ENCODE measurements at regions not wholly inside any gene's neighbourhood (a gene's known extent, or its start where the extent isn't known, plus 50 kb on each side); places are given as distances from the start of the nearest gene placed in this dataset.

GRCh38 chr9:22580788-22581187 lies 134.2 kb downstream of the DMRTA1 start:
- Mint-ChIP-seq H3K36me3 (no peaks in the 10 kb centered on the region), H3K4me3 (no peak overlapping the region), H3K27me3 (ENCODE audit: low read depth) (no peaks in the 10 kb centered on the region), H3K27ac (no peak overlapping the region), H3K9me3 (peaks cover 26% of the 10 kb centered on the region), H3K4me1 (no peaks in the 10 kb centered on the region)
- no peak for DNase-seq (ENCODE audit: low spot score in 2 of 2, unreplicated experiment in 2 of 2)
- TF ChIP-seq CTCF (IDR thresholded peaks at IDR 0.05; ENCODE audit: unreplicated experiment), result no peak

GRCh38 chr9:22582221-22582620 lies 135.6 kb downstream of the DMRTA1 start:
- no peak for TF ChIP-seq CTCF (IDR thresholded peaks at IDR 0.05; ENCODE audit: unreplicated experiment)
- H3K27ac Mint-ChIP-seq, result no peak overlapping the region
- no peaks in the 10 kb centered on the region for H3K27me3 Mint-ChIP-seq (ENCODE audit: low read depth)
- H3K9me3 Mint-ChIP-seq, result peaks cover 22% of the 10 kb centered on the region
- DNase-seq (ENCODE audit: low spot score in 2 of 2, unreplicated experiment in 2 of 2), result no peak
- H3K36me3 Mint-ChIP-seq, result no peaks in the 10 kb centered on the region
- H3K4me3 Mint-ChIP-seq, result no peak overlapping the region
- H3K4me1 Mint-ChIP-seq, result no peaks in the 10 kb centered on the region

- Mint-ChIP-seq H3K4me3 (no peak overlapping the region), H3K36me3 (no peaks in the 10 kb centered on the region), H3K27ac (no peak overlapping the region), H3K27me3 (ENCODE audit: low read depth) (no peaks in the 10 kb centered on the region), H3K4me1 (no peaks in the 10 kb centered on the region), H3K9me3 (peaks cover 4% of the 10 kb centered on the region)
- no peak for TF ChIP-seq CTCF (IDR thresholded peaks at IDR 0.05; ENCODE audit: unreplicated experiment)
- DNase-seq (ENCODE audit: low spot score in 2 of 2, unreplicated experiment in 2 of 2), result no peak
Measured at GRCh38 chr9:22588918-22589317, 142.3 kb downstream of the DMRTA1 start.

- no peaks in the 10 kb centered on the region for H3K4me1 Mint-ChIP-seq
- no peak for TF ChIP-seq CTCF (IDR thresholded peaks at IDR 0.05; ENCODE audit: unreplicated experiment)
- DNase-seq (ENCODE audit: low spot score in 2 of 2, unreplicated experiment in 2 of 2), result no peak
- H3K36me3 Mint-ChIP-seq, result no peaks in the 10 kb centered on the region
- H3K27ac Mint-ChIP-seq, result no peak overlapping the region
- H3K4me3 Mint-ChIP-seq, result no peak overlapping the region
- no peaks in the 10 kb centered on the region for H3K27me3 Mint-ChIP-seq (ENCODE audit: low read depth)
- H3K9me3 Mint-ChIP-seq, result peaks cover 4% of the 10 kb centered on the region
Measured at GRCh38 chr9:22590336-22591033, 143.9 kb downstream of the DMRTA1 start.

- Mint-ChIP-seq H3K4me3 (no peak overlapping the region), H3K27me3 (ENCODE audit: low read depth) (no peaks in the 10 kb centered on the region), H3K9me3 (no peaks in the 10 kb centered on the region), H3K4me1 (no peaks in the 10 kb centered on the region), H3K36me3 (no peaks in the 10 kb centered on the region), H3K27ac (no peak overlapping the region)
- no peak for DNase-seq (ENCODE audit: low spot score in 2 of 2, unreplicated experiment in 2 of 2)
- no peak for TF ChIP-seq CTCF (IDR thresholded peaks at IDR 0.05; ENCODE audit: unreplicated experiment)
Measured at GRCh38 chr9:22595805-22596204, 149.2 kb downstream of the DMRTA1 start.

- no peaks in the 10 kb centered on the region for H3K36me3 Mint-ChIP-seq
- no peak overlapping the region for H3K27ac Mint-ChIP-seq
- DNase-seq (ENCODE audit: low spot score in 2 of 2, unreplicated experiment in 2 of 2), result no peak
- no peak for TF ChIP-seq CTCF (IDR thresholded peaks at IDR 0.05; ENCODE audit: unreplicated experiment)
- peaks cover 4% of the 10 kb centered on the region for H3K9me3 Mint-ChIP-seq
- H3K4me1 Mint-ChIP-seq, result no peaks in the 10 kb centered on the region
- H3K27me3 Mint-ChIP-seq (ENCODE audit: low read depth), result peaks cover 2% of the 10 kb centered on the region
- no peak overlapping the region for H3K4me3 Mint-ChIP-seq
Measured at GRCh38 chr9:22617156-22617555, 170.5 kb downstream of the DMRTA1 start.

Data from mesothelial cell of epicardium (in vitro differentiated cells).